ENCODE measurements at regions not wholly inside any gene's neighbourhood (a gene's known extent, or its start where the extent isn't known, plus 50 kb on each side); places are given as distances from the start of the nearest gene placed in this dataset.

- no peak for DNase-seq (ENCODE audit: low read depth)
Measured at GRCh38 chr2:15043336-15044058, 411.0 kb downstream of the LRATD1 start.

GRCh38 chr2:15045054-15045453, 412.5 kb downstream of the LRATD1 start:
- no peak for DNase-seq (ENCODE audit: low read depth)

- no peak for DNase-seq (ENCODE audit: low read depth)
Measured at GRCh38 chr2:15047184-15047583, 414.7 kb downstream of the LRATD1 start.

GRCh38 chr2:15048000-15048399, 415.5 kb downstream of the LRATD1 start:
- no peak for DNase-seq (ENCODE audit: low read depth)

DNA sequence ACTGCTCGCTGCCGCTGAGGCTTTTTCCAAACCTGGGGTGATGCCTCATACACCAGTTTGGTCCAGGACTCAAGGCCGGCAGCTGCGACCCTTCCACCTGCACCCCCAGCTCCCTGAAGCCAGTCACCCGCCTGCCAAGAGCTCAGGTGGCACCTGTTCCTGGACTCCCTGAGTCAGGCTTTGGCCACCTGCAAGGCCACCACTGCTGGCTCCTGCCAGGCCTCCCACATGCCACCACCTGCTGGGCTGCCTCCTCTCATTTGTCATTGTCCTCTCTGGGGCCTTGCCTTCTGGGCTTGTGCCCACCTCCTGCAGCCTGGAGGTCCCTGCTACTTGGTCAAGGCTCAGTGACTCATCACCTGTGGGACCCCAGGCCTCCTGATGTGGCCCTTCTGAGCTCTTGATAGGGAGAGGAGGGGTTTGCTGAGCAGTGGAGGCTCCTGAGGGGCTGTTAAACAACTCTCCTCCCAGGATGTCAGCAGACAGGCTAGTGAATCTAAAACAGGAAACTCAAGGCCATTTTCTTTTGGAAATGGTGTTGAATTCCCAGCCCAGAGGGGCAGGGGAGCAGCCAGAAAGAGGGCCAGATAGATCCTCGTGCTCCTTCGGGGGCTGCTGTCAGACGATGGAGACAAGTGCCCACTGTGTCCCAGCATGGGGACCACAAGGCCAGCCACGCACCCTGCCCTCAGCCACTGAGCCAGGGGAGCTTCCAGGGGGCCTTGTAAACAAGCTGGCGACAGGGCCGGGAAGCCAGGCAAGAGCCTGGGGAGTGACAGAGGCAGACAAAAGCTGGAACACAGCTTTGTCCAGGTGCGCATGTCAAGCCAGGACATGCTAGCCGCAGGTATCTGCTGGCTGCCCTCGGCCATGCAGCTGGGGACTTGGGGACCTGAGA, 416.8 kb downstream of the LRATD1 start:
- no peak for DNase-seq (ENCODE audit: low read depth)

GRCh38 chr2:15050483-15050882, 418.0 kb downstream of the LRATD1 start:
- DNase-seq (ENCODE audit: low read depth) = no peak

DNA sequence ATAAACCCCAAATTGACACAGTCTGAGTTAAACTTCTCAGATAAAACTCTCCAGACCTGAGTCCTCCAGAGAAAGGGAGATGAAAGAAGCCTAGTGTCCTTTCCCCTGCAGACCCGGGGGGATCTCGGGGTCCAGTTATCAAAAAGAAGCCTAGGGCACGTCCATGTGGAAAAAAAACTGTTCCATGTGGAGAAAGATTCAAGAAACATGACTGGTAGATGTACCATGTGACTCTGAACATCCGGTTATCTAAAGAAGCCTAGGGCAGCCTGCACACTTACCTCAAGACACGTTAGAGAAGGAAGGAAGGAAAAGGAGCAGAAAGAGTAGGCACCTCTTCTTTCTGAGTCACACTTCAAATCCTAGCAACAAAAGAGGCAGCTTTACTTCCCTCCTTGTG, 421.0 kb downstream of the LRATD1 start:
- no peak for DNase-seq (ENCODE audit: low read depth)

- DNase-seq (ENCODE audit: low read depth) = no peak
Measured at GRCh38 chr2:15058015-15058720, 425.7 kb downstream of the LRATD1 start.

GRCh38 chr2:15058721-15059157, 426.2 kb downstream of the LRATD1 start:
- DNase-seq (ENCODE audit: low read depth) = no peak

GRCh38 chr2:15059870-15060512, 427.5 kb downstream of the LRATD1 start:
- DNase-seq (ENCODE audit: low read depth) = no peak

DNA sequence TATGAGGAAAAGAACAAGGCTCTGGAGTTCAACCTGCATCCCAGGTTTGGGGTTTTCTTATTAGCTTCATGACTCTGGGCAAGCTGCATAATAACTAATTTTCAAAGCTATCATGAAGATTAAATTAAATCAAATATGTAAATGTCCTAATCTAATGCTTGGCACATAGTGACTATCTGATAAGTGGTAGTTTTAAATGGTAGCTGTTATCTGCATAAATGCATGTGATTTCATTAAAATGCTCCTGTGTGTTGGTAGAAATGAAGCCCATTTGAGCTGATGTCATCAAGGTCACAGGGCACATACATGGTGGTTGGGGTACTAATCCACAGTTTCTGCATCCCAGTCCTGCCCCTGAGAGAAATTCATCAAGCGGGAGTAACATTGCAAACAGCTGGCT, 428.8 kb downstream of the LRATD1 start:
- DNase-seq (ENCODE audit: low read depth) = no peak

DNA sequence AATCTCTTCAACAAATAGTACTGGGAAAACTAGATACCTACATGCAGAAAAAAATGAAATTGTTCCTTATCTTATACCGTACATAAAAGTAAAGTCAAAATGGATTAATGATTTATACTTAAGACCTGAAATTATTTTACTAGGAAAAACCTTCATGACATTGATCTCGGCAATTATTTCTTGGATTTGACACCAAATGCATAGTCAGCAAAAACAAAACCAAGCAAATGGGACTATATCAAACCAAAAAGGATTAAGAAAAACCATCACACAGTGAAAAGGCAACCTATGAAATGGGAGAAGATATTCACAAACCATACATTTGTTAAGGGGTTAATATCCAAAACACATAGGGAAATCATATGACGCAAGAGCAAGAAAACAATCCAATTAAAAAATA, 433.6 kb downstream of the LRATD1 start:
- no peak for DNase-seq (ENCODE audit: low read depth)

GRCh38 chr2:15069149-15069548, 436.6 kb downstream of the LRATD1 start:
- peak; percentile 16 for DNase-seq (ENCODE audit: low read depth)

DNA sequence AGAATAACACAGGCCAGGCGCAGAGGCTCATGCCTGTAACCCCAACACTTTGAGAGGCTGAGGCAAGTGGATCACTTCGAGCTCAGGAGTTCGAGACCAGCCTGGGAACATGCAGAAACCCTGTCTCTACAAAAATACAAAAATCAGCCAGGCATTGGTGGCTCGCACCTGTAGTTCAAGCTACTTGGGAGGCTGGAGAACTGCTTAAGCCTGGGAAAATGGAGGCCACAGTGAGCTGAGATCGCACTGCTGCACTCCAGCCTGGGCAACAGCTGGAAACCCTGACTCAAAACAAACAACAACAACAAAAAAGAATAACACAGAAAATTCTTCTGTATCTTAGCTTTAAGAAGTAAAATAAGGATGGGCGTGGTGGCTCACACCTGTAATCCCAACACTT, 440.3 kb downstream of the LRATD1 start:
- DNase-seq (ENCODE audit: low read depth) = no peak

- no peak for DNase-seq (ENCODE audit: low read depth)
Measured at GRCh38 chr2:15073664-15074063, 441.1 kb downstream of the LRATD1 start.

- no peak for DNase-seq (ENCODE audit: low read depth)
Measured at GRCh38 chr2:15074319-15074718, 441.8 kb downstream of the LRATD1 start.

GRCh38 chr2:15074751-15075700, 442.5 kb downstream of the LRATD1 start:
- DNase-seq (ENCODE audit: low read depth) = no peak

DNA sequence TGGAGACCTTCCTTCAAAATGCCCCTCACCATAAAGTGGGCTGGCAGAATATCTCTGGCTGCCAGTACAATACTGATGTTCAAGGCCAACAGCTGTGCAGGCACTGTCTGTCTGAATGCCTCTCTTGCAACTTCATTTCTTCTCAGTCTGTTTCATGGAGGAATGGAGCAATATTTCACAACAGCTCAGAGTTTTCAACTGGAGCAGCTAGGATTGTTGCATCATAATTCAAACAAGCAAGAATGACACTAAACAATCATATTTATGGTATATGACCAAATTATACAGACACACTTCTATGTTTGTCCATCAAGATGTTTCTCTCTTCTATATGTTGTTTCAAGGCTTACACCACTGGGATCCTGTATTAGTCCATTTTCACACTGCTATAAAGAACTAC, 444.2 kb downstream of the LRATD1 start:
- no peak for DNase-seq (ENCODE audit: low read depth)

- no peak for DNase-seq (ENCODE audit: low read depth)
Measured at GRCh38 chr2:15081356-15081755, 448.8 kb downstream of the LRATD1 start.
